Right kidney (tissue), 1 donor: ENCODE measurements at regions not wholly inside any gene's neighbourhood (a gene's known extent, or its start where the extent isn't known, plus 50 kb on each side); places are given as distances from the start of the nearest gene placed in this dataset.
A peak's percentile ranks its signal among the peaks of the same experiment; 100 is the strongest.

Experiments used
- DNase-seq: peaks from one replicate; pipeline ENCODE4 v3.0.0-alpha.2; 2016

DNA sequence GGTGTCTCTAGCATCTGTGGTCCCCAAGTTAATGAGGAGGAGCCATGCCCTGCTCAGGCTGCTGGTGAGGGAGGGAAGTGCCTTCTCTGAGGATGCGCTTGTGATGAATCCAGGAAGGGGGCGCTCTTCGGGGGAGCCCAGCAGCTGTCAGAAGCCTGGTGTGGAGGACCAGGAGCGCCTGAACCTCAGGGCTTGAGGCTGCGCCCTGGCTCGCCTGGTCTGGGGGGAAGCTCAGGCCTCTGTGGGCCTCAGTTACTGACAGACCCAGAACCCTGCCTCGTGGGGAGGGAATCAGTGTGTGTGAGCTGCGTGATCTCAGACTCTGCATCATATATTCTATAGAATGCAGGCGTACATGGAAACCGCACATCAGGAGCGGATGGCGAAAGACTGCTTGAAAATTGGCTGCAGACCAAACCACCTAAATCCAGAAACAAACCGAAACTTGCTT is 126.1 kb downstream of the SEC14L1 start:
- DNase-seq = no peak

DNA sequence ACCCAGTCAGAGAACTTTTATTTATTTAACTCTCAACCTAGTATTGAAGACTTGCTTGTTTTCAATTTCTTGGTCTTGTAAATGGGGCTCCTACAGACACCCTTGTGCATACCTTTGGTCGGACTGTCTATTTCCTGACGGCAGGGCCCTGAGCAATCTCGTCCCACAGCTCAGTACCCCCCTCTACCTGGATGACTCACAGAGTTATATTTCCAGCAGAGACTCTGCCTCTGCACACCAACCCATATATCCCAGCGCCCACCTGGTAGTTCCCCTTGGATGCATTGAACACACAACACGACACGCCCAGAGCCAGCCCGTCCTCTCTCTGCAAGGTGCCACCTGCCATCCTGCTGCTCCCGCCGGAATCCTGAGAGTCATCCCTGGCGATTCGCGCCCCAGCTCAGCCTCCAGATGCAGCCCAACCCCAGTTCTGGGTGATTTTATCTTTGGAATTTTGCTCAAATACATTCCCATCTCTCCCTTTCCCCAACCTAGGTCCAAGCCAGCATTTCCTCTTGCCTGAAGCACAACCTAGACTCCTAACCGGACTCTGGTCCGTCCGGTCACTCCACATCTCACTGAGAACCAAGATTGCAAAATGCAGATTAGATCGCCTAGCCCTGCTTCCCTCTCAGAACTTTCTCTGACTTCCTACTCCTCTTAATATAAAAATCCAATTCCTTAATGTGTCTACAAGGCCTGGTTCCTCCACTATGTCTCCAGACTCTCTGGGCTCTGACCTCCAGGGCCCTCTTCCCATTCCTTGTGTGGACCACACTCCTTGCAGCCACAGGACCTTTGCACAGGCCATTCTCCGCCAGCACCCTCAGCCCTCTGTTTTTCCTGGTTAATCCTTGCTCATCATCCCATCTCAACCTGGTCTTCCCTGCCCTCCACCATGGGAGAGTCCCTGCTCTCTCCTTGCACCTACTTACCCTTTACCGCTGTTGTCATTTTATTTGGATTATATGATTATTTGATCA is 129.2 kb downstream of the SEC14L1 start:
- DNase-seq = no peak

DNA sequence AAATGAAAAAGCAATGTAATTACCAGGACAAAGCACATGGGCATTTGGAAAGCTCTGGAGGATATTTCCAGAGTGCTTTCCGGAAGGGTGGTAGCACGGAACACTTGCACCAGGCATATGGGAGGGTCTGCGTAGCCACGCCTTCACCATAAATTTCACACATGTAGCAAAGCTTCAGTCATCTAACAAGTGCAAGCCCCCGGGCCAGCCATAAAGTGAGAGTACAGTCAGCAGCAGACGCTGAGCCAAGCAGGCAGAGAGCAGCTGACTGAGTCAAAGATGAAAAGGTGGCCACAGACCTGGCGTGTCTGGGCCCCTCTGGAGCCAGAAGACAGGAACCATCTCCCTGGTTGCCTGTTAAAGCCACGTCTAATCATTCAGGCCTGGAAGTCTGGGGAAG is 130.6 kb downstream of the SEC14L1 start:
- no peak for DNase-seq

DNA sequence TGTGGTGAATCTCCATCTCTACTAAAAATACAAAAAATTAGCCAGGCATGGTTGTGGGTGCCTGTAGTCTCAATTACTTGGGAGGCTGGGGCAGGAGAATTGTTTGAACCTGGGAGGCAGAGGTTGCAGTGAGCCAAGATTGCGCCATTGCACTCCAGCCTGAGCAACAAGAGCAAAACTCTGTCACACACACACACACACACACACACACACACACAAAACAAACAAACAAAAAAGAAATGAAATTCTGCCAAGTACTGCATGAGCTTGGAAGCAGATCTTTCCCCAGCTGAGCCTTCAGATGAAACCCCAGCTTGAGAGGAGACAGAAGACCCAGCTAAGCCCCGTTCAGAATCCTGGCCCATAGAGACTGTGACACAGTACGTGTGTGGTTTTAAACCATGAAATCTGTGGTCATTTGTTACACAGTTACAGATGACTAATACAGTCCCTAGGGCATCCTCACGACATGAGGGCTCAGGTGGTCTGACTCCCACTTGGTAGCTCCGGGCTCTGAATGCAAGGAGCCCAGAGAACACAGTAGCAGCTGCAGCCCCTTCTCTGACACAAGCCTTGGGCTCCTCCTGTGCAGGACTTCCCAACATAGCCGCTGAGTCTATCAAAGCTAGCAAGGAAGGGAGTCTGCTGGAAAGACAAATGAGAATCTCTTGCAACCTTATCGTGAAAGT is 132.8 kb downstream of the SEC14L1 start:
- DNase-seq = no peak

DNA sequence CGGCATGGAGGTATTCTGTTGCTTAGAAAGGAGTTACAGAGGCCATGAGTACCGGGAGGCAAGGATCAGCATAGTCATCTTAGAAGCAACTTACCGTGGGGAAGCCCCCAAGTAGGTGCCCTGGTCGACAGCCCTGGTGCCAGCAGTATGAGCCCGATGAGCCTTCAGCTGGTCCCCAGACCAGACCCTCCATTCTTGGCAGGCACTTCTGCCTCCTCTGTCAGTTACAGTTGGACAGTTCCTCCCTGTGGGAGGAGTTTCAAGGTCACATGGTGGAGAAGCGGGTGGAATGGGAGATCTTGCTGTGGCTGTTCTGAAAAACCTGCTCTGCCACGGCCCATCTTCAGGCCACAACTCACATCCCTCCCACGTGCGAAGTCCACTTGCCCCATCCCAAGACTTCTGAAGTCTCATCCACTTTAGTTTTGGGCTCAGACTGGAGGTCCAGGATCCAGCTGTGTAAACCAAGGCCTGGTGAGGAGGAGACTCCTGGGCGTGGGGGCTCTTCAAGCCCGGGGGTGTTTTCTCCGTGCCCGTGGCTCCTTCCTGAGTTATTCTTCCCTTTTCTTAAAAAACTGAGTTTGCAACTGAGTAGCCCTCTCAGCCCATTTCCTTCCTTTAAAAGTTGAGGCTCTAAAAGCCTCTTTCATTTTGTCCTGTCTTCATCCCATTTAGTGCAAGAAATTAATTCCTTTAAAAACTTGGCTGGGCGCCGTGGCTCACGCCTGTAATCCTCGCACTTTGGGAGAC is 133.5 kb downstream of the SEC14L1 start:
- no peak for DNase-seq

DNA sequence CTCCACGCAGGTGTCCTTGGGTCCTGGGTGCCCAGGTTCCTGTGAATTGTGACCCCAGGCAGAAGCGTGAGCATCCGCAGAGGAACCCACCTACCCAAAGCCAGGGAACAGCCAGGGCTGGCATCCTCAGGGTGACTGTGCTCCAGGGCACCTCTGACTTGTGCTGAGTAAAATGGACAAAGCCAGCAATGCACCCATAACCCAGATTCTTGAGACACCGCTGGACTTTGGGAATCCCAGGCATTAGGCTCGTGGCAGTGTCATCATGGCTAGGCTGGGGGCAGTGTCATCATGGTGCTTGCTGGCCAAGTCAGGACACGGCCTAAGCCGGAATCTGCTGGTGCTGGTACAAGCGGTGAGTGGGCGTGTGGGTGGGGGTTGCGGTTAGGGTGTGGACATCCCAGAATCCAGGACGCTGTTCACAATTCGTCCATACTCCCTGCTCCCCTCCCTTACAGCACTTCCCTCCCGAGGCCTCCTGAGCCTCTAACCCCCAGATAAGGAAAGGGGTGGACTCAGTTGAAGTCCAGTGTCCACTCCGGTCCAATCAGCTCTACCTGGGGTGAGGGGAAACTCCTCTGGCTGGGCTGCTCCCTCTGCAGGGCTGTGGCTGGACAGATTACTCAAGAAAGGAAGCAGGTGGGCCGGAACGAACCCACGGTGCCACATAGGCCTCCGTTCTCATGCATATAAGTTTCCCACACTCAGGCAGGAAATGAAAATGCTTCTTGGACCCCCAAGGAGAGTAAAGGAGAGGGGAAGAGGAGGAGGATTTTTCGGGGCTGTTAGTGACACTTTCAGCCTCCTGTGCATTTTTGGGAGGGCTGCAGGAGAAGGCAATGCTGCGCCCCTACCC is 138.9 kb downstream of the SEC14L1 start:
- no peak for DNase-seq

DNA sequence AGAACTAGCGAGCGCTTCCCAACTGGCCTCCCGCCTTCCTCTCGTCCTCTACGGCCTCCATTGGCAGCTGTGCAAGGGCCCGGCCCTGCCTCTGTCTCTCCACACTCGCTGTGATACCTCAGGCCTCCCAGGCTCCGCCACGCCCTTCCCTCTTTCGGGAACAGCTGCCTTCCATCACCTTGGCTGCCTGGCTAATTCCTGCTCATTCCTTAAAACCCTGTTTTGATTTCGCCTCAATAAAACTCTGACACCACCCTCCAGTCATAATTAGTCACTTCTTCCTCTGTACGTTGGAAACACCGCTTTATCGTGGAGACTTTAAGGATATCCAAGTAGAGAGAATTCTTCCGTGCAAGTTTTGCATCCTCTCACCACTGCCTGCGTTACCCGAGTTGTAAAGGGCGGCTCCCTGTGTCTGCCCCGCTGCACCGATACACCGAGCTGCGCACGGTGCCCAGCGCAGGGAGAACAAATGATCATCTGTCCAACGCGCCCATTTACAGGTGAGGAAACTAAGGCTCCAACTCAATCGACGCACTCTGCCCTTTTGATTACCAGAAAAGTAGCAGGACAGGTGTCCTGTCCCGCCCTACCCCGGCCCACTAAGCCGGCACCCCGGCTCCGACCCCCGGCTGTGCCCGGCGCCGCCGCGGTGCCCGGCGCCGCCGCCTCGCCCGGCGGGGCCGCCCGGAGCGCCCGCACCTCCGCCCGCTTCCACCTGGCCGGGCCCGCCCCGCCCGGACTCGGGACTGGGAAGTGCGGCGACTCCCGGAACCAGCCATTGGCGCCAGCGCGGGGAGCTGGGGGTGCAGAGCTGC is 139.7 kb downstream of the SEC14L1 start:
- DNase-seq = peak; percentile 47

DNA sequence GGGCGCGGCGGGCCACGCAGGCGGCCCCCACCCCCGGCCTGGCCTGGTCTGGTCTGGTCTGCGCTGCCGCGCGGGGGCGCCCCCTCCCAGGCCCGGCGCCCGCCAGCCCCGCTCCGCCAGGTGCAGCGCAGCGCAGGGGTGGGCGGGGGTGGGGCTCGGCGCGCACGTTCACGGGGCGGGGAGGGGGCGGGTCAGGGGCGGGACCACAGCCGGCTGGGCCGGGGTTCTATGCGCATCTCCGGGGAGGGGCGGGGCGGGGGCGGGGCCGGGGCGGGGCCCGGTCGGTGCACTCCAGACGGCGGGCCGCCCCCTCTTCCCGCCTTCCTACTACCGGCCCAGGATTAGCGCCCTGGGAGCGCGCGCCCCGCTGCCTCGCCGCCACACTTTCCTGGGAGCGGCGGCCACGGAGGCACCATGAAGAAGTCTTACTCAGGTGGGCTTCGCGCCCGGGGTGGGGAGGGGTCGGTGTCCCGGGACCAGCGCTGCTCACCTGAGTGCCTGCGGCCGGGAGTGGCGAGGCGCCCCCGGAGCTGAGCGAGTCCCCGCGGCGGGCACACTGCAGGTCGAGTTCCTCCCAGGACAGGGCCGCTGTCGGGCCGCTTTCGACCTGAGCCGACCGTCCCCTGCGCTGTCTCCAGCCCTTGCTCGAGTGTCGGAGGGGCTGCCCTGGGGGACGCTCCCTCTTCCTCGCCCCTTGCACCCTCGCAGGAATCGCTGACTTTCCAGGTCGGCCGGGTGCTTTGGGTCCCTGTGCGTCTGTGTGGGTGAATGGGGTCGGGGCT is 140.5 kb downstream of the SEC14L1 start:
- peak; percentile 86 for DNase-seq

DNA sequence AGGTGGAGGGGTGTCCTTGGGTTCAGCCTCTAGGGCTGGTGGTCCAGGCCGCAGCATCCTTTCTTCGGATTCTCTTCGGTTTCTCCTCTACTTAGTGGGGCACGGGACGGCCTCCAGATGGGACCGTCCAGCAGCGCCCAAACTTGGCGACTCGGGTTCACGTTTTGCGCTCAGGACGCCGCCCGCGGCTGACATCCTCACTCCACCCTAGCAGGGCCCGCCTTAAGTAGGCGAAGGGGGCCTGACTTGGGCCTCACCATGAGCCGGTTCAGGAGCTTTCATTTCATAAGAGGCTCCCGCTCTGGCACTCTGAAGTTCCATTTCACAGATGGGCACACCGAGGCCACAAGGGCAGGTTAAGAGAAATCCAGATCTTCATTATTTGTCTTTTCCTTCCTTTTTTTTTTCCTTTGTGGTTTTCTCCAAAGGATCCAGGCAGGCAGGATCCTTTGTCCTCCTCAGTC is 141.2 kb downstream of the SEC14L1 start:
- DNase-seq = no peak

DNA sequence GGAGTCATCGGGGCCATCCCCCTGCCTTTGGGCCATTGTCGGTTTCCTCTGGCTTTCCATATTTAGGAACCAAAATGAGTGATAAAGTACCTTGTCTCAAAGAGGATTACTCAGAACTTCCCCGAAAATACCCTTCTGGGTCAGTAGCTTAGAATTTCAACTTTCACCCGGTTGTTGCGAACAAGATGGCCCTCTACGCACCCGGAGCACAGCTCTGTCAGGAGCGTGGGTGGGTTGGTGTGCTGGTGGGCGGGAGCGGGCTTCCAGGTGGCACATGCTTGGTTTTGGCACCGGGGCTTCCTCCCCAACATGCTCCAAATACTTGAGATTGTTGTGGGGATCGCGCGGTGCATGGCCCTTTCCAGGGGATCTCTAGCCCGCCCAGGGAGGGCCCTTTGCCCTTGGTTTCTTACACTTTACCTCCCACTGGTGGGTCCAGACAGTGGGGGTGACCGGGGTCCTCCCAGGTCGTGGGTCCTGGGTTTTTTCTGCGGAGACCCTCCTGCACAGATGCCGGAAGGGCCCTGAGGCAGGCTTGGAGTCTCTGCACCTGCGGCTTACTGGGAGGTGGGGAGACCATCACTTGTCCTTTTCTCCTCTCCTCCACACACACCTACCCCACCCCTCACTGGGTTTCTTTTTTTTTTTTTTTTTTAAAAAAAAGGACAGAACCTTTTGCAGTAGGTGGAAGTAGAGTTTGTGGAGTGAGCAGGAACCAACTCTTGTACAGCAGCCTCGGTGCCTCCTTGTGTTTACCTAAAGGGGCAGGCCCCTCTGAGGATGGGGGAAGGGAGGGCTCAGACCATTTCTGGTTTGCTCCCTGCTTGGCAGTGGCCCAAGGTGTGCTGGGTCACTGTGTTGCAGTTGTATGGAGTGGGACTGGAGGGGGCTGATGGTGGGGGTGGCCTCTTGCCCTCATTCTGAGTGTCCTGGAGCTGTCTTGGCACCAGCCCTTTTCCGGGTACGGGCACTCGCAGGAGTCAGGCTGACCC is 142.1 kb downstream of the SEC14L1 start:
- DNase-seq = no peak

DNA sequence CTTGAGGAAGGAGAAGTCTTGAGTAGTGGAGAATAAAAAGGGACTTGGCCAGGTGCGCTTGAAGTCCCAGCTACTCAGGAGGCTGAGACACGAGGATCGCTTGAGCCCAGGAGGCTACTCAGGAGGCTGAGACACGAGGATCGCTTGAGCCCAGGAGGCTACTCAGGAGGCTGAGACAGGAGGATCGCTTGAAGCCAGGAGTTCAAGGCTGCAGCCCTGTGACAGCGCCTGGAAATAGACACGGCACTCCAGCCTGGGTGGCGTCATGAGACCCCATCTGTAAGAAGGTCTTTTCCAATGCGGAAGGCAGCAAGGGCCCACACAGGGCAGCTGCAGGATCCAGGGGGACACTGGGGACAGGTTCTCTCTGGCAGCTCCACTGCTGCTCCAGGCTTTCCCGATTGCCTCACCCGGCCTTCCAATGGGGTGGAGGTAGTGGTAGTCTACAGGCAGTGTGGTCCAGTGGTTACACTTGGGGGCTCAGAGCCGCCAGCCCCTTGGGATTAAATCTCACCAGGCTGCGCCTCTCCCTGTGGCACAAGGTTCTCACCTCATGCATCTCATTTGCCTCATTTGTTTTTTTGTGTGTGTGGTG is 143.4 kb downstream of the SEC14L1 start:
- DNase-seq = no peak

DNA sequence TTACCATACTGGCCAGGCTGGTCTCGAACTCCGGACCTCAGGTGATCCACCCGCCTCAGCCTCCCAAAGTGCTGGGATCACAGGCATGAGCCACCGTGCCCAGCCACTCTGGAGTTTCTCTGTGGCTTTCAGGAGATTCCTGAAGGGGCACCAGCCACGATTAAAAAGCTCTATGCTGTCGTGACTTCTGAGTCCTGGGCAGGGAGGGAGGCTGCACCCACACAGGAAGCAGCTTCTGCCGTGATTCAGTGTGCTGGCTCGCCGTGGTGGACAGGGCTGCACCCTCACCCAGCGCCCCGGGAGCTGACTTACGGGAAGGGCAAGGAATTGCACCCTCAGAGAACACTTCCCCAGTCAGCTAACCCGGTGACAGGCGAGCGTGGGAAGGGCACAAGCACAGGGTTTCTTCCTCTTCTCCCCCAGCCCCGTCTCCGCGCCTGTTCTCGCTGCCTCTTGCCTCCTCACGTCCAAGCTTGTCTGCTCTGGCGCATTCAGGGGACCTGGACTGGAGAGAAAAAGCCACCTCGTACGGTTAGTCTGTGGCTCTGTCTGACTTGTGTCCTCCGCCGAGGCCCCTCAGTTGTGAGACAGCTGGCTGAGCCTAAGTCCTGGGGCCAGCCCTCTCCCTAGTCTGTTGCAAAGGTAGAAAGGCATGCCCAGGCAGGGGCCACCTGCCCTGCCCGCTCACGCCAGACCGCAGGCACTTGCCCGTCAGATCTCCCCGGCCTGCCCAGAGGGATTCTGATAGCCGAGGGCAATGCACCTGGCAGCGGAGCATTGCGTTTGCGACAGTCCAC is 145.0 kb downstream of the SEC14L1 start:
- DNase-seq = peak; percentile 59

DNA sequence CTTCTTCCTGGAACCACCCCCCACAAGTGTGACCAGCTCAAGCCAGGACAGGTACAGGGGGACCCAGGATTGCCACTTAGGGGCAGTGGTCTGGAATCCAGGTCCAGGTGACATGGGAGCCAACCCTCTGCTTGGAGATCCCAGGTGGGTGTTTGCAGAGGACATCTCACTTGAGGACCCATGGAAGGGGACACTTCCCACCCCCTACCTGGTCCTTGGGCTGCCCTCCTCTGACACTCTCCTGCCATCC is 145.5 kb downstream of the SEC14L1 start:
- no peak for DNase-seq

DNA sequence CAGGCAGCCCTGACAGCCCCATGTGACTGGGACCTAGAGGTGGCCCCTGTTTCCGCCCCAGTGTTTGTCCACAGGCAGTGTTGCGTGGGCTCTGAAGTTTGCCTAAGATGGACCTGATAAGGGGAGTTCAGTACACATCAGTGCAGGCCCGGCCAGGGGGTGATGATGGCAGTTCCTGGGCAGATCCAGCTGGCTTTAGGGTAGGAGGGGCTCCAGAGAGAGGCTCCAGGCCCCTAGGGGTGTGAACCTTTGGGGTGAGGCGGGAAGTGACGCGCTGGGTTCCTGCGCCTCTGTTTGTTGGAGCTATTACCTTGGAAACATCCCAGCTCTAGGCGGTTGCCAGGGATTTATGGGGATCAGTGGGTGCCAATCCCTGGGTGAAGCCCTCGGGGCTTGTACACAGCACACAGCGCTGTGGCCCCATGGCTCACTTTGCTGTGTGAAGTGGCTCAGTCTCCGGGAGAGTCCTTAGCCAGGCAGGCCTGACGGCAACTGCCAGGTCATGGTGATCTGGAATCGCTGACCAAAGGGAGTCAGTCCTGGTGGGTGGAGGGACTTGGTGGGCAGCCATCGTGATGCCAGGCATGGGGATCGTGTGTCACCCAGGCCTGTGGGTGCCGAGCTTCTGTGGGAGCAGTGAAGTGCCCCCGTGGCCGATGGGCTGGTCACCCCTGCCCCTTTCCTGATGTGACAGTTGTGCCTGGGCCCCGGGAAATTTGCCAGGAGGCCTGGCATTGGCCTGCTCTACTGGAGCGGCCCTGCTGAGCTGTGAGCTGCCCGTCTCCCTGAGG is 146.1 kb downstream of the SEC14L1 start:
- no peak for DNase-seq

DNA sequence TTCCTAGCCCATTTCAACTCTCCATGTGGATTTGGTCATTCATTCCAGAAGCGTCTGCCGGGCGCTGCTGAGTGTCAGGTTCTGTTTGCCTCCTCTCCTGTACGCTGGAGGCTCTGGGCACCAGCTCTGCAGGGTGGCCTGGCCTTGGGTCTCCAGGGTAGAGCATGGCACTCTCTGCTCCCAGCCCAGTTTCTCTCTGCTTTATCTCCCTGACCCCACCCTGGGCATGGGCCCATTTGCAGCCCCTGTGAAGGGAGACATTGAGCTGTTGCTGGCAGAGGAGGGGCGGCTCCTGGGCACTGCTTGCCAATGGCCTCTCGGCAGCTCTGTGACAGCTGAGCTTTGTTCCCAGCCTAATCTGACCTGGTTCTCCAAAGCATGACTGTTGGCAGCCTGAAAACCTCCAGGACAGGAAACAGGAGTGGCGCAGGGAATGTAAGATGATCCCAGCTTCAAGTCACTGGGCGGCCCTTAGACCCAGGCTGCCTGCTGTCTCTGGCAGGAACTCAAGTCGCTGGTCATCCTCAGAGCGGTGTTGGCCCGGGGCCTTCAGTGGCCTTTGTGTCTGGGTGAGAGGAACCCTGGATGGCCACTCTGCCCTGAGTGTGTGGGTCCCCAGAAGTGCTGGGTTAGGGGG is 146.8 kb downstream of the SEC14L1 start:
- peak; percentile 65 for DNase-seq

DNA sequence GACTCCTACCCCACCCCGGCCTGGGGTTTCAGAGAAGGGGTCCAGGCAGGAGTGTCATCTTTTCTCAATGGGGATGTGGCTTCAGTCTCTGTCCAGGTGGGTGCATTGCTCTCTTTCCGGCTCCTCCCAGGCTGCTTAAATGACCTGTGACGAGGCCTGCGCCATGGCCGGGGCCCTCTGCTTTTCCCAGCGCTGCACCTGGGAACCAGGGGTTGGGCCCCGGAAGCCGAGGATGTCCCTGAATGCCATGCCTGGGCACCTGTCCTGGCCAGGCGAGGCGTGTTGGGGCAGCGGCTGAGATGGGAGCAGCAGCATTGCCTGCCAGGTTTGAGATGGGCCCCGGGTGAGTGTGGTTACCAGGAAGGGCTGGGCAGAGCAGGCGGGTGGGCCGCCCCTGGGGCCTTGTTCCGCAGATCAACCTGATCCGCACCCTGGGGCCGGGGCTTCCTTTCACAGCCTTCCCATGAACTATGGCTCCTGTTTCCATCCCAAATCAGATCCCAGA is 147.4 kb downstream of the SEC14L1 start:
- peak; percentile 60 for DNase-seq
